Hepatocyte (in vitro differentiated cells): ENCODE measurements at regions not wholly inside any gene's neighbourhood (a gene's known extent, or its start where the extent isn't known, plus 50 kb on each side); places are given as distances from the start of the nearest gene placed in this dataset.

ENCODE experiments used
- DNase-seq: peaks from one replicate; pipeline ENCODE4 v3.0.0-alpha.2; 2016; ENCODE audit warnings: low spot score
- H2AFZ ChIP-seq: fragments of 200-600 bp; sonication (generic); 2 replicates; pipeline ENCODE4 v1.6.0; 2016; ENCODE audit warnings: antibody characterized with exemption, mild to moderate bottlenecking
- H3K27ac ChIP-seq: fragments of 200-600 bp; sonication (generic); 2 replicates; pipeline ENCODE4 v1.5.1; 2016; ENCODE audit warnings: mild to moderate bottlenecking
- H3K27me3 ChIP-seq: fragments of 200-600 bp; sonication (generic); 2 replicates; pipeline ENCODE4 v1.6.1; 2016
- H3K36me3 ChIP-seq: fragments of 200-600 bp; sonication (generic); replicated peaks from 2 replicates; pipeline ENCODE4 v1.5.1; 2016; ENCODE audit warnings: low read depth; ENCODE audit not compliant: insufficient read depth
- H3K4me1 ChIP-seq: fragments of 200-600 bp; sonication (generic); 2 replicates; pipeline ENCODE4 v1.5.1; 2016; ENCODE audit warnings: mild to moderate bottlenecking, moderate library complexity; ENCODE audit not compliant: insufficient read depth
- H3K4me2 ChIP-seq: fragments of 200-600 bp; sonication (generic); 2 replicates; pipeline ENCODE4 v1.6.0; 2016
- H3K4me3 ChIP-seq: fragments of 200-600 bp; sonication (generic); 2 replicates; pipeline ENCODE4 v1.5.1; 2016; ENCODE audit warnings: mild to moderate bottlenecking
- H3K79me2 ChIP-seq: fragments of 200-600 bp; sonication (generic); 2 replicates; pipeline ENCODE4 v1.6.0; 2017; ENCODE audit warnings: mild to moderate bottlenecking
- H3K9me2 ChIP-seq: fragments of 200-600 bp; sonication (generic); replicated peaks from 2 replicates; pipeline ENCODE4 v1.6.0; 2017; ENCODE audit warnings: mild to moderate bottlenecking; ENCODE audit not compliant: insufficient read depth
- H3K9me3 ChIP-seq: fragments of 200-600 bp; sonication (generic); 2 replicates; pipeline ENCODE4 v1.5.1; 2016; ENCODE audit warnings: low read depth, mild to moderate bottlenecking
- H4K20me1 ChIP-seq: fragments of 200-600 bp; sonication (generic); 2 replicates; pipeline ENCODE4 v1.6.0; 2016; ENCODE audit warnings: mild to moderate bottlenecking; ENCODE audit not compliant: insufficient read depth, poor library complexity, severe bottlenecking
- EZH2 ChIP-seq: fragments of 200-600 bp; sonication (generic); IDR thresholded peaks from 2 replicates; pipeline ENCODE4 v1.6.1; 2016; ENCODE audit warnings: antibody characterized with exemption, mild to moderate bottlenecking, borderline replicate concordance
- EZH2phosphoT487 ChIP-seq: fragments of 200-600 bp; sonication (generic); IDR thresholded peaks from one replicate; pipeline ENCODE4 v1.6.1; 2018; ENCODE audit warnings: antibody characterized with exemption, mild to moderate bottlenecking, low read depth, moderate library complexity; ENCODE audit not compliant: unreplicated experiment, severe bottlenecking
- WGBS: methylation state at CpG from one replicate; pipeline ENCODE4 v1.1.6; 2016; ENCODE audit warnings: low lambda C conversion rate; ENCODE audit errors: missing lambda C conversion rate; 5-methylcytosine and 5-hydroxymethylcytosine counted together
- TF ChIP-seq, protein P1 (sequence below): fragments of 200-600 bp; sonication (generic); IDR thresholded peaks from 2 replicates; pipeline ENCODE4 v1.5.1; 2016; ENCODE audit warnings: antibody characterized with exemption, mild to moderate bottlenecking; ENCODE audit not compliant: poor library complexity

DNA sequence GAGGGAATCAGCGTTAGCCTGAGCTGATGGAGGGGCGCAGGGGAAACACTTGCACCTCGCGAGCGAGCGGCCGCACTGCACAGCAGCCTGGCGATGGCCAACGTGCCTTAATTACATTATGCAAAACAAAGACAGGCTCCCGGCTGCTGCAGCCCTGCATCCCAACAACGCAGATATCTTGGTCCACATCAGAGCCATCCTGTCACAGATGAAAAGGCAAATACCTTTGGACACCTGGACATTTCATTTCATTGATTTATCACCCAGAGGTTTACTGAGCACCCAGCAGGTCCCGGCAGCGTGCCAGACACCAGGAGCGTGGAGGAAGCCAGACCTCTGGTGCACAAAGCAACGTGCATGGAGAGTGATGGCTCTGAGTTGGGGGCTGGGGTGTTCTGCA lies 843.0 kb downstream of the TBC1D22A start:
- TF ChIP-seq EZH2 (no peak), EZH2phosphoT487 (no peak)
- TF ChIP-seq, protein P1, sequence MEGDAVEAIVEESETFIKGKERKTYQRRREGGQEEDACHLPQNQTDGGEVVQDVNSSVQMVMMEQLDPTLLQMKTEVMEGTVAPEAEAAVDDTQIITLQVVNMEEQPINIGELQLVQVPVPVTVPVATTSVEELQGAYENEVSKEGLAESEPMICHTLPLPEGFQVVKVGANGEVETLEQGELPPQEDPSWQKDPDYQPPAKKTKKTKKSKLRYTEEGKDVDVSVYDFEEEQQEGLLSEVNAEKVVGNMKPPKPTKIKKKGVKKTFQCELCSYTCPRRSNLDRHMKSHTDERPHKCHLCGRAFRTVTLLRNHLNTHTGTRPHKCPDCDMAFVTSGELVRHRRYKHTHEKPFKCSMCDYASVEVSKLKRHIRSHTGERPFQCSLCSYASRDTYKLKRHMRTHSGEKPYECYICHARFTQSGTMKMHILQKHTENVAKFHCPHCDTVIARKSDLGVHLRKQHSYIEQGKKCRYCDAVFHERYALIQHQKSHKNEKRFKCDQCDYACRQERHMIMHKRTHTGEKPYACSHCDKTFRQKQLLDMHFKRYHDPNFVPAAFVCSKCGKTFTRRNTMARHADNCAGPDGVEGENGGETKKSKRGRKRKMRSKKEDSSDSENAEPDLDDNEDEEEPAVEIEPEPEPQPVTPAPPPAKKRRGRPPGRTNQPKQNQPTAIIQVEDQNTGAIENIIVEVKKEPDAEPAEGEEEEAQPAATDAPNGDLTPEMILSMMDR = no peak
- no peak overlapping the region for H3K27ac ChIP-seq
- no peaks in the 10 kb centered on the region for H3K9me2 ChIP-seq
- no peaks in the 10 kb centered on the region for H3K27me3 ChIP-seq
- no peak overlapping the region for H3K4me3 ChIP-seq
- H3K79me2 ChIP-seq = no peaks in the 10 kb centered on the region
- no peak overlapping the region for H3K4me2 ChIP-seq
- no peak for DNase-seq
- 84% methylated on average over 15 of the region's 15 CpGs for WGBS
- no peaks in the 10 kb centered on the region for H3K4me1 ChIP-seq
- H3K36me3 ChIP-seq = no peaks in the 10 kb centered on the region
- no peaks in the 10 kb centered on the region for H3K9me3 ChIP-seq
- H4K20me1 ChIP-seq = no peaks in the 10 kb centered on the region
- H2AFZ ChIP-seq = no peak overlapping the region

DNA sequence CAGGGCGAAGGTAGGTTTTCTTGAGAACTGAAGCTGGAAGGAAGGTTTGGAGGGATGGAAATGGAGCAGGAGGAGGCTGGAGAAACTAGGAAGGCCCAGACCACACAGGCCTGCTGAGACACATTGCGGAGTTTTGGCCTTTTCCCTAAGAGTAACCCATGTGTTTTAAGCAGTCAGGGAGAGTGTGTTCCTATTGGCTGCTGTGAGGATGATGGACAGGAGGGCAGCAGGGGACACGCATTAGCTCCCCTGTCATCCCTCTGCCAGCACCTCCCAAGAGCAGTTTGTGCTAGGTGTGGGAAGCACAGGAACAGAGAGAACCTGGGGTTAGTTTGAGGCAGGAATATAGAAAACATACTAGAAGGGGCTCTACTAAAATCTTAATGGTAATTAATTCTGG lies 842.1 kb downstream of the TBC1D22A start:
- TF ChIP-seq EZH2 (no peak), EZH2phosphoT487 (no peak)
- TF ChIP-seq, protein P1 = no peak
- Histone ChIP-seq H3K9me3 (no peaks in the 10 kb centered on the region), H3K4me1 (no peaks in the 10 kb centered on the region), H3K27me3 (no peaks in the 10 kb centered on the region), H2AFZ (no peak overlapping the region), H3K36me3 (no peaks in the 10 kb centered on the region), H3K9me2 (no peaks in the 10 kb centered on the region), H3K4me3 (no peak overlapping the region), H3K27ac (no peak overlapping the region), H3K79me2 (no peaks in the 10 kb centered on the region), H4K20me1 (no peaks in the 10 kb centered on the region), H3K4me2 (no peak overlapping the region)
- no peak for DNase-seq
- 68% methylated on average over 3 of the region's 3 CpGs for WGBS

GRCh38 chr22:47602732-47603131 lies 840.3 kb downstream of the TBC1D22A start:
- H3K27me3 ChIP-seq = no peaks in the 10 kb centered on the region
- H3K4me3 ChIP-seq = no peak overlapping the region
- H3K36me3 ChIP-seq = no peaks in the 10 kb centered on the region
- no peaks in the 10 kb centered on the region for H3K4me1 ChIP-seq
- no peaks in the 10 kb centered on the region for H3K79me2 ChIP-seq
- no peak overlapping the region for H2AFZ ChIP-seq
- WGBS = 74% methylated on average over 3 of the region's 3 CpGs
- H3K9me2 ChIP-seq = no peaks in the 10 kb centered on the region
- TF ChIP-seq EZH2 = no peak
- no peak for TF ChIP-seq EZH2phosphoT487
- TF ChIP-seq, protein P1 = no peak
- DNase-seq = no peak
- no peak overlapping the region for H3K27ac ChIP-seq
- H3K4me2 ChIP-seq = no peak overlapping the region
- no peaks in the 10 kb centered on the region for H4K20me1 ChIP-seq
- H3K9me3 ChIP-seq = no peaks in the 10 kb centered on the region

- no peak for DNase-seq
- Histone ChIP-seq H3K27me3 (no peaks in the 10 kb centered on the region), H3K36me3 (no peaks in the 10 kb centered on the region), H3K9me2 (no peaks in the 10 kb centered on the region), H3K4me2 (no peak overlapping the region), H3K27ac (no peak overlapping the region), H4K20me1 (no peaks in the 10 kb centered on the region), H3K4me3 (no peak overlapping the region), H3K4me1 (no peaks in the 10 kb centered on the region), H3K79me2 (no peaks in the 10 kb centered on the region), H2AFZ (no peak overlapping the region), H3K9me3 (no peaks in the 10 kb centered on the region)
- WGBS = 84% methylated on average over 10 of the region's 10 CpGs
- TF ChIP-seq EZH2phosphoT487 (no peak), EZH2 (no peak)
- TF ChIP-seq, protein P1 = no peak
Observed at GRCh38 chr22:47601666-47602065, 839.2 kb downstream of the TBC1D22A start.
